Ishikawa (cell line): ENCODE measurements at regions not wholly inside any gene's neighbourhood (a gene's known extent, or its start where the extent isn't known, plus 50 kb on each side); places are given as distances from the start of the nearest gene placed in this dataset.

Experiments
- RAD21 ChIP-seq: IDR thresholded peaks from 2 replicates; pipeline ENCODE4 v1.6.1; 2012; ENCODE audit warnings: low read depth
- TF ChIP-seq, protein P1 (sequence below): IDR thresholded peaks from 2 replicates; pipeline ENCODE4 v1.6.1; 2012

DNA sequence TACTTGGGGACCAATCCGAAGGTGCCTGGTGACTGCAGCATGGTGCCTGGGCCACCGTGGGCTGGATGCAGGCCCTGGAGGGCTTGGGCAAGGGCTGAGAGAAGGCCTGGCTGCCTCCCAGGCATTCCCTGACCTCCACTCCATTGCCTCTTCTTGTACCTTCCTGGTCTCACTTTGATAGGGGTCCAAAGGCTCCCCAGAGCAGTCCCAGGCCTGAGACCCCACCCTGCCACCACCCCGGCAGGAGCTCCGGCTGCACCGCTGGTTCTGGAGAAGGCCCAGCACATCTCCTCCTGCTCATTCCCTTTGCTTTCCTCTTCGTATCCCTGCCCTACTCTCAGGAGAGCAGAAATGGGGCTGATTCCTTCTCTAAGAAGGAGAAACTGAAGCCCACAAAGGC, 133.3 kb upstream of the IPO9 start:
- TF ChIP-seq, protein P1, sequence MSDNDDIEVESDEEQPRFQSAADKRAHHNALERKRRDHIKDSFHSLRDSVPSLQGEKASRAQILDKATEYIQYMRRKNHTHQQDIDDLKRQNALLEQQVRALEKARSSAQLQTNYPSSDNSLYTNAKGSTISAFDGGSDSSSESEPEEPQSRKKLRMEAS = no peak
- no peak for TF ChIP-seq RAD21
